AG04450 (cell line): ENCODE measurements at regions not wholly inside any gene's neighbourhood (a gene's known extent, or its start where the extent isn't known, plus 50 kb on each side); places are given as distances from the start of the nearest gene placed in this dataset.

Source experiments
- CTCF ChIA-PET: fragments of 300-600, 350-600 bp; formaldehyde crosslinking; extraction: SDS; loops from one replicate; lab custom pipeline; 2022; ENCODE audit warnings: antibody characterized with exemption, inconsistent platforms; lab: Charles Lee
- POLR2A ChIA-PET: fragments of 350-600 bp; formaldehyde crosslinking; extraction: SDS; loops from one replicate; lab custom pipeline; 2021; ENCODE audit warnings: antibody characterized with exemption, inconsistent platforms; lab: Yijun Ruan, JAX
- DNase-seq: peaks from one replicate; pipeline ENCODE4 v3.0.0-alpha.2; 2011; ENCODE audit warnings: low read depth, low spot score
- H3K27ac ChIP-seq: one replicate; pipeline ENCODE4 v1.5.1; 2012; ENCODE audit warnings: low read depth, low read length, control low read depth
- H3K27me3 ChIP-seq: one replicate; pipeline ENCODE4 v1.6.0; 2012; ENCODE audit warnings: low read length; ENCODE audit not compliant: control insufficient read depth, insufficient read depth
- H3K4me3 ChIP-seq: 2 replicates; pipeline ENCODE4 v1.5.1; 2011; ENCODE audit warnings: mild to moderate bottlenecking, low read depth, low read length, control low read depth
- H3K9me3 ChIP-seq: 2 replicates; pipeline ENCODE4 v1.5.1; 2012; ENCODE audit warnings: low read length; ENCODE audit not compliant: control insufficient read depth, insufficient read depth
- CTCF ChIP-seq: IDR thresholded peaks from 2 replicates; pipeline ENCODE4 v1.5.1; 2011; ENCODE audit warnings: low read depth, low read length, control low read depth, inconsistent platforms

DNA sequence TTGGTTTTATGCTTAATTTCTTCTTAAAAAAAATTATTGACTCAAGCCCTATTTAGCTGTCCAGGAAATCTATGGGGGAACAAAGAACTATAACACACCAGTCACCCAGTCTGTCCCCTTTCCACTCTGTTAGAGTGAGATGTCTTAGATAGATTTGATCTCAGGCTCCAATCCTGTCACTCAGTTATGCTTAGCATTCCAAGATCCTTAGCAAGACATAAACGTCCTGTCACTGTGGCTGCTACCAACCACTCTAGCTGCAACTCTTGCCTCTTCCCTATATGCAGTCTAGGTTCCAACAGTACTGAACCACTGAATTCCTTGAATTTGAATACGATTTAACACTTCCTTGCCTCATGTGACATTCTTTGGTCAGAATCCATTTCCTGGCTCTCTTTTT is 241.9 kb upstream of the NWD2 start:
- H3K27ac ChIP-seq = no peak overlapping the region
- peaks cover 17% of the 10 kb centered on the region for H3K9me3 ChIP-seq
- no peak for TF ChIP-seq CTCF
- ChIA-PET POLR2A (no interaction called here), CTCF (no interaction called here)
- no peaks in the 10 kb centered on the region for H3K27me3 ChIP-seq
- H3K4me3 ChIP-seq = no peak overlapping the region
- no peak for DNase-seq

GRCh38 chr4:37008199-37008598 is 236.3 kb upstream of the NWD2 start:
- H3K9me3 ChIP-seq = peaks cover 14% of the 10 kb centered on the region
- DNase-seq = no peak
- POLR2A ChIA-PET = no interaction called here
- no peaks in the 10 kb centered on the region for H3K27me3 ChIP-seq
- no peak for TF ChIP-seq CTCF
- H3K4me3 ChIP-seq = no peak overlapping the region
- CTCF ChIA-PET = no interaction called here
- no peak overlapping the region for H3K27ac ChIP-seq

DNA sequence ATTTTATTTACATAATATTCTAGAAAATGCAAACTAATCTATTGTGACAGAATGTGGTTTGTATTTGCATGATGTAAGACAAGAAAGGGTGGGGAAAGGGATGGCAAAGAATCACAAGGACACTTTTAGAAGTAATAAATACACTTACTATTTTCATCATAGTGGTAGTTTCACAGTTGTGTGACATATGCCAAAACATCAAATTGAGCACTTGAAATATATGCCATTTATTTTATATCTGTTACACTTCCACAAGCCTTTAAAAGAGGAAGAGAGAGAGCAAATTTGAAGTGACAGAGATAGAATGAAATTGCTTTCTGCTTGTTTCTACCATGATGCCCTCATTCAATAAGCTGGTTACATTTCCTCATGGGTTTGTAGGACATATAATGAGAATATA is 230.0 kb upstream of the NWD2 start:
- H3K27ac ChIP-seq = no peak overlapping the region
- no peaks in the 10 kb centered on the region for H3K27me3 ChIP-seq
- no peak for DNase-seq
- H3K9me3 ChIP-seq = peaks cover 7% of the 10 kb centered on the region; the same call in 1 of the 2 replicates
- CTCF ChIA-PET = no interaction called here
- no peak overlapping the region for H3K4me3 ChIP-seq
- no peak for TF ChIP-seq CTCF
- POLR2A ChIA-PET = no interaction called here

DNA sequence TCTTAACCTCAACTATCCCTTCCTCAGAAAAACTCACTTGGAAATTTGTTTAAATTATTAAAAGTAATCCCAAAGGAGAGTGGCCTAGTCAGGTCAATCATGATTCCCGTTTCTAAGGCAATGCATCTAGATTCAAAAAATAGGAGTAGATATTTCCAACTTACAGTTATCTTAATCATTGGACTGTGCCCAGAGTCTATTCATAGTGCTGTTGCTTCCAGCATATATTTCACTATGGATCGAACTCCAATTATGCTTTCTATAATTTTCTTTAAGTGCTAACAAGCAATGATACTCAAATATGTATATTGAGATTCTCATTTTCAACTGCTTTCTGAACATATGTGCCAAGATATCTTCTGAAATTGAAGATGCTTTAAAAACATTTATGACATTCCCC is 229.2 kb upstream of the NWD2 start:
- POLR2A ChIA-PET = no interaction called here
- Histone ChIP-seq H3K27me3 (no peaks in the 10 kb centered on the region), H3K4me3 (no peak overlapping the region), H3K9me3 (peaks cover 7% of the 10 kb centered on the region; the same call in 1 of the 2 replicates), H3K27ac (no peak overlapping the region)
- DNase-seq = no peak
- CTCF ChIA-PET = no interaction called here
- no peak for TF ChIP-seq CTCF

GRCh38 chr4:37023504-37023903 is 221.0 kb upstream of the NWD2 start:
- no peak for DNase-seq
- TF ChIP-seq CTCF = no peak
- Histone ChIP-seq H3K27me3 (no peaks in the 10 kb centered on the region), H3K27ac (no peak overlapping the region), H3K9me3 (peaks cover 14% of the 10 kb centered on the region), H3K4me3 (no peak overlapping the region)
- CTCF ChIA-PET = no interaction called here
- POLR2A ChIA-PET = no interaction called here
